Right lobe of liver (tissue), 6 donors: ENCODE measurements at regions not wholly inside any gene's neighbourhood (a gene's known extent, or its start where the extent isn't known, plus 50 kb on each side); places are given as distances from the start of the nearest gene placed in this dataset.
A peak's percentile ranks its signal among the peaks of the same experiment; 100 is the strongest.
"Not testable (repeated sequence)": the region's sequence is repeated elsewhere in the genome, so short reads cannot be mapped to it uniquely, and the experiment has no call there.

ENCODE experiments used
- ATAC-seq, 4 donors: fragments of 200-7000 bp; cut with Tn5 transposase; one replicate each; pipeline ENCODE4 v1.9.1; 2020; ENCODE audit warnings: mild to moderate bottlenecking in 4 of 4, moderate library complexity in 4 of 4
- DNase-seq, 3 donors: peaks; one replicate each; pipeline ENCODE4 v3.0.0-alpha.2; 2020
- H3K27ac ChIP-seq, 3 donors: fragments of 200-600 bp; one replicate each; pipeline ENCODE4 v1.8.0; 2022
- H3K27me3 ChIP-seq, 2 donors: fragments of 200-600 bp; one replicate each; pipeline ENCODE4 v1.8.0; 2022
- H3K36me3 ChIP-seq, 4 donors: fragments of 200-600 bp; sonication (generic) in 1 of 4; one replicate each; pipeline versions ENCODE4 v1.5.1 to v1.8.0; 2017 to 2022; ENCODE audit warnings: control low read depth in 1 of 4
- H3K4me1 ChIP-seq, 4 donors: fragments of 200-600 bp; sonication (generic) in 1 of 4; one replicate each; pipeline versions ENCODE4 v1.5.1 to v1.8.0; 2017 to 2022; ENCODE audit warnings: control low read depth in 1 of 4
- H3K4me3 ChIP-seq, 3 donors: fragments of 200-600 bp; one replicate each; pipeline ENCODE4 v1.8.0; 2022
- H3K9me3 ChIP-seq, 4 donors: fragments of 200-600 bp; sonication (generic) in 1 of 4; one replicate each; pipeline versions ENCODE4 v1.5.1 to v1.8.0; 2017 to 2022; ENCODE audit warnings: control low read depth in 1 of 4
- CTCF ChIP-seq, 4 donors: fragments of 200-600 bp in 3 of 4; fragments of 450-650 bp in 1 of 4; IDR thresholded peaks; one replicate each; pipeline versions ENCODE4 v1.5.1 to v1.8.0; 2016 to 2022; ENCODE audit warnings: antibody characterized with exemption in 4 of 4, mild to moderate bottlenecking in 2 of 4
- POLR2A ChIP-seq: fragments of 450-650 bp; IDR thresholded peaks from one replicate; pipeline ENCODE4 v1.6.1; 2017; ENCODE audit warnings: antibody characterized with exemption, mild to moderate bottlenecking
- WGBS: methylation state at CpG from one replicate; pipeline ENCODE4 v1.1.6; 2018; ENCODE audit warnings: low coverage, low lambda C conversion rate; ENCODE audit not compliant: insufficient coverage; ENCODE audit errors: missing lambda C conversion rate; 5-methylcytosine and 5-hydroxymethylcytosine counted together
- intact Hi-C, 2 donors: fragments of 100-400 bp; cut with DNase I; formaldehyde crosslinking; loops; one replicate each; pipeline versions ENCODE4 v1.11.2 to v1.14.1; 2022
- donor health status: DM: no; HTN: yes; CAD: no.
- donor health status: DM: no; HTN: no; CAD: no.
- donor health status: DM: no; HTN: no; CAD: no.
- donor health status: DM: no; HTN: yes; CAD: no.
- donor health status: DM: no; HTN: yes; CAD: no.

- ATAC-seq (peak in 1 of 4 donors; percentile 80), DNase-seq (no peak)
- Histone ChIP-seq H3K36me3 (no peaks in the 10 kb centered on the region), H3K27me3 (no peaks in the 10 kb centered on the region), H3K27ac (no peak overlapping the region), H3K9me3 (no peaks in the 10 kb centered on the region), H3K4me3 (no peak overlapping the region), H3K4me1 (no peaks in the 10 kb centered on the region)
- 38% methylated on average over 3 of the region's 3 CpGs for WGBS
- intact Hi-C loops: no loop called here
- TF ChIP-seq CTCF (IDR thresholded peaks at IDR 0.05): no peak
- no peak for TF ChIP-seq POLR2A
Observed at GRCh38 chr5:71924980-71925379, 182.3 kb upstream of the MAP1B start.

- H3K36me3 ChIP-seq: no peaks in the 10 kb centered on the region
- no peak overlapping the region for H3K27ac ChIP-seq
- ATAC-seq: no peak
- intact Hi-C loops: no loop called here
- WGBS: 61% methylated on average over 3 of the region's 4 CpGs
- DNase-seq: no peak
- H3K4me3 ChIP-seq: no peak overlapping the region
- no peaks in the 10 kb centered on the region for H3K4me1 ChIP-seq
- H3K27me3 ChIP-seq: no peaks in the 10 kb centered on the region
- TF ChIP-seq CTCF (IDR thresholded peaks at IDR 0.05) (no peak), POLR2A (no peak)
- no peaks in the 10 kb centered on the region for H3K9me3 ChIP-seq
Observed at GRCh38 chr5:71925608-71926091, 181.6 kb upstream of the MAP1B start.

- intact Hi-C loops: no loop called here
- WGBS: 83% methylated on average over 3 of the region's 3 CpGs
- H3K27ac ChIP-seq: no peak overlapping the region
- H3K27me3 ChIP-seq: no peaks in the 10 kb centered on the region
- H3K4me1 ChIP-seq: peaks cover 0 to 11% (median 1%) of the 10 kb centered on the region in 4 donors
- no peak for DNase-seq
- no peak for ATAC-seq
- H3K4me3 ChIP-seq: no peak overlapping the region
- H3K9me3 ChIP-seq: no peaks in the 10 kb centered on the region
- TF ChIP-seq CTCF (IDR thresholded peaks at IDR 0.05) (no peak), POLR2A (no peak)
- no peaks in the 10 kb centered on the region for H3K36me3 ChIP-seq
Observed at GRCh38 chr5:71929003-71929402, 178.3 kb upstream of the MAP1B start.

GRCh38 chr5:71930554-71930953, 176.7 kb upstream of the MAP1B start:
- H3K27me3 ChIP-seq, H3K4me3 ChIP-seq, DNase-seq, ATAC-seq, intact Hi-C loops, H3K27ac ChIP-seq, H3K36me3 ChIP-seq, H3K9me3 ChIP-seq: not testable (repeated sequence)
- peaks cover 0 to 11% (median 1%) of the 10 kb centered on the region in 4 donors for H3K4me1 ChIP-seq

- Histone ChIP-seq H3K27ac (peak overlapping the region in 2 of 3 donors; percentile 26 to 41), H3K9me3 (no peaks in the 10 kb centered on the region), H3K4me3 (no peak overlapping the region), H3K4me1 (peaks cover 0 to 11% (median 1%) of the 10 kb centered on the region in 4 donors), H3K36me3 (no peaks in the 10 kb centered on the region), H3K27me3 (no peaks in the 10 kb centered on the region)
- TF ChIP-seq POLR2A (no peak), CTCF (IDR thresholded peaks at IDR 0.05) (no peak)
- ATAC-seq (peak; percentile 29 to 72 (median 51)), DNase-seq (no peak)
- WGBS: 20% methylated on average over 1 of the region's 1 CpG
- intact Hi-C loops: no loop called here
Observed at GRCh38 chr5:71932131-71932654, 175.1 kb upstream of the MAP1B start.
